NCI-H446 treated with DMSO at 0.1 percent for 48 hours (cell line): ENCODE measurements at regions not wholly inside any gene's neighbourhood (a gene's known extent, or its start where the extent isn't known, plus 50 kb on each side); places are given as distances from the start of the nearest gene placed in this dataset.
"Not testable (repeated sequence)": the region's sequence is repeated elsewhere in the genome, so short reads cannot be mapped to it uniquely, and the experiment has no call there.

Experiments used
- DNase-seq: peaks from one replicate; lab custom pipeline; 2025; lab: John Stamatoyannopoulos, UW

DNA sequence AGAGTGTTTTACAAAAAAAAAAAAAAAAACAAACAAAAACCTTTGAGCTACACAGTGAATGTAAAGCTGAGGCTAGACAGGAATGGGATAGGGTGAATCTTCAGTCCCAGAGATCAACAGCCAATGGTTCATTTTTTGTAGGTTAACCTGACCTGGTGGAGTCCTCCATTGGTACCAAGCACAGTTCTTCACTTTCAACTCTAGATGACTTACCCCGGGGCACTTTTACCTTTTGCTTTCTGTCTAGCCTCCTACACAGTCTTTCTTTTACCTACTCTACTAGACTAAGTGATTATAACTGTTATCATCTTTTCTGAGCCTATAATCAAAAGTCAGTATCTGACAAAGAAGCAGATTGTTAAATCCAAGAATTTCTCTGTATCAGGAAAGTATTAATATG is 50.9 kb downstream of the ANXA2R start:
- DNase-seq = no peak

DNA sequence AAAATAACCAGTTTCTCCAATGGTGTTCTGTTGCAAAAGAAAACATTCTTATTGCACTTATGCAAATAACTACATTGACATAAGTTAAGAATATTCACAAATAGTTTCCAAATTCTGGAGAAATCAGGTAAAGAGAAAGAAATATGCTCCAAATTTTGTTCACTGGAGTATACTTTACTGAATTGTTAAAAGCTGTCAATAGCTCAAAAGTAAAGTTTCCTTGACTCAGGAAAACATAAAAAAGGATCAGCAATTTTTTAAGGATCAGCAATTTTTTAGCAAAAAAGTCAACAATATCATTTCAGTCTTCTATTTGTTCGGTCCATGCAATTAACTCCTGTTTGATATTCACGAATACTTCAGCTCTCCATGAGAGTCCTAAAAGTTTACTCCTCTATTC is 51.6 kb downstream of the ANXA2R start:
- DNase-seq = no peak

DNA sequence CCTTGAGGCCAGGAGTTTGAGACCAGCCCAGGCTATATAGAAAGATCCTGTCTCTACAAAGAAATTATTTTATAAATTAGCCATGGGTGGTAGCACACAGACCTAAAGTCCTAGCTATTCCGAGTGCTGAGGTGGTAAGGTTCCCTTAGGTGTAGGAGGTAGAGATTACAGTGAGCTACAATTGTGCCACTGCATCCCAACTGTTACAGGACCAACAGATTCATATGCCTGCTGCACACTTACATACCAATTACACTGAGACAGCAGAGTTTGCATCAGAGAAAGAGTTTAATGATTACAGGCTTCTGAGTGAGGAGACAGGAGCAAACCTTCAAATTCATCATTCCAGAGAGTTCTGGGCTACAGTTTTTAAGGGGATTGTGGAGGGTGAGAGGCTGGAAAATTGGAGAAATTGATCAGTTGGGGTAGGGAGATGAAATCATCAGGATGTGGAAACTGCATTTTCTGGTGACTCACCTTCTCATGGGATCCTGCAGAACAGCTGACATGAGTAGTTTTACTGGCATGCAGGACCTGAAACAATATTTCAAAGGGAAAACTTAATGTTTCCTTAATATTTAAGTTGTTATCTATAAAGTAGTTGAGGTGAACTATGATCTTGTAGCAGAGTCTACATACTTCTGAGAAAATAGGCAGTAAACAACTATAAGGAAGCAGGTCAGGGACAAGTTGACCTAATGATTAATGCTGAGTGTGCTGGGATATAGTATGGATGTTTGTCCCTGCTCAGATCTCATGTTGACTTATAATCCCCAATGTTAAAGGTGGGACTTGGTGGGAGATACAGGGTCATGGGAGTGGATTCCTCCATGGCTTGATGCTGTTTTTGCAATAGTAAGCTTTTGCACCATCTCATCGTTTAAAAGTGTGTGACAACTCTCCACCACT is 54.7 kb downstream of the ANXA2R start:
- no peak for DNase-seq

DNA sequence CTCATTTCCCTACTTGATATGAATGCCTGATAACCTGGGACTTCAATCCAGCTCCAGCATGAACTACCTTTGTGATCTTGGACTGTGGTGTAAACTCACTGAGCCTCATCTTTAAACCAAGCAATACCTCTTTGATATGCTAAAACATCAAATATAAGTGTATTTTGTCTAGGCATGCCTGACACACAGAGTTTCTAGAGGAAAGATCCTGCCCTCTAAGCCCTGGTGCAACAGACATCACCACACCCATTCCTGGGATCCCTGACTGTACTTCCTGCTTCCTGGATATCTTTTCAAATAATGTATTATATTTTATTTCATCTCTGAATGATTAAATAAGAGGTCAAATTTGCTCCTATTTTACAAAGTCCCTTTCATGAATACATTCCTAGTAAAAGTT is 55.8 kb downstream of the ANXA2R start:
- no peak for DNase-seq

DNA sequence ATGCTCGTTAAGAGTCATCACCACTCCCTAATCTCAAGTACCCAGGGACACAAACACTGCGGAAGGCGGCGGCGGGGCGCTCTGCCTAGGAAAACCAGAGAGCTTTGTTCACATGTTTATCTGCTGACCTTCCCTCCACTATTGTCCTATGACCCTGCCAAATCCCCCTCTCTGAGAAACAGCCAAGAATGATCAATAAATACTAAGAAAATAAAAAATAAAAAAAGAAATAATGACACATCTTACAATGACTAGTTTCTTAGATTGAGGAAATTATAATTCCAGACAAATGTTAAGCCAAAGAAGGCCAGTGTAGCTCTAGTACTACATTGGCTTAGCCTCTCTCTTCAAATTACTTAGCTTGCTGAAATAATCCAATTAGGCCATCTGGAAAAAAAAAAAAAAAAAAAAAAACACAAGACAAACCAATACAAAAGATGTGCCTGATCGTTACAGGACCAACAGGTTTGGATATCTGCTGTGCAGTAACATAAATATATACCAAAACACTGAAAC is 58.0 kb downstream of the ANXA2R start:
- DNase-seq = no peak

DNA sequence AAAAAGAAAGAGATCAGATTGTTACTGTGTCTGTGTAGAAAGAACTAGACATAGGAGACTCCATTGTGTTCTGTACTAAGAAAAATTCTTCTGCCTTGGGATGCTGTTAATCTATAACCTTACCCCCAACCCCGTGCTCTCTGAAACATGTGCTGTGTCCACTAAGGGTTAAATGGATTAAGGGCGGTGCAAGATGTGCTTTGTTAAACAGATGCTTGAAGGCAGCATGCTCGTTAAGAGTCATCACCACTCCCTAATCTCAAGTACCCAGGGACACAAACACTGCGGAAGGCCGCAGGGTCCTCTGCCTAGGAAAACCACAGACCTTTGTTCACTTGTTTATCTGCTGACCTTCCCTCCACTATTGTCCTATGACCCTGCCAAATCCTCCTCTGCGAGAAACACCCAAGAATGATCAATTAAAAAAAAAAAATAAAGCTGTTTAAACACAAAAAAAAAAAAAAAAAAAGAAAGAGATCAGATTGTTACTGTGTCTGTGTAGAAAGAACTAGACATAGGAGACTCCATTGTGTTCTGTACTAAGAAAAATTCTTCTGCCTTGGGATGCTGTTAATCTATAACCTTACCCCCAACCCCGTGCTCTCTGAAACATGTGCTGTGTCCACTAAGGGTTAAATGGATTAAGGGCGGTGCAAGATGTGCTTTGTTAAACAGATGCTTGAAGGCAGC is 58.6 kb downstream of the ANXA2R start:
- not testable (repeated sequence) for DNase-seq

DNA sequence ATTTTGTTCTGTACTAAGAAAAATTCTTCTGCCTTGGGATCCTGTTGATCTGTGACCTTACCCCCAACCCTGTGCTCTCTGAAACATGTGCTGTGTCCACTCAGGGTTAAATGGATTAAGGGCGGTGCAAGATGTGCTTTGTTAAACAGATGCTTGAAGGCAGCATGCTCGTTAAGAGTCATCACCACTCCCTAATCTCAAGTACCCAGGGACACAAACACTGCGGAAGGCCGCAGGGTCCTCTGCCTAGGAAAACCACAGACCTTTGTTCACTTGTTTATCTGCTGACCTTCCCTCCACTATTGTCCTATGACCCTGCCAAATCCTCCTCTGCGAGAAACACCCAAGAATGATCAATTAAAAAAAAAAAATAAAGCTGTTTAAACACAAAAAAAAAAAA is 59.1 kb downstream of the ANXA2R start:
- DNase-seq = not testable (repeated sequence)

DNA sequence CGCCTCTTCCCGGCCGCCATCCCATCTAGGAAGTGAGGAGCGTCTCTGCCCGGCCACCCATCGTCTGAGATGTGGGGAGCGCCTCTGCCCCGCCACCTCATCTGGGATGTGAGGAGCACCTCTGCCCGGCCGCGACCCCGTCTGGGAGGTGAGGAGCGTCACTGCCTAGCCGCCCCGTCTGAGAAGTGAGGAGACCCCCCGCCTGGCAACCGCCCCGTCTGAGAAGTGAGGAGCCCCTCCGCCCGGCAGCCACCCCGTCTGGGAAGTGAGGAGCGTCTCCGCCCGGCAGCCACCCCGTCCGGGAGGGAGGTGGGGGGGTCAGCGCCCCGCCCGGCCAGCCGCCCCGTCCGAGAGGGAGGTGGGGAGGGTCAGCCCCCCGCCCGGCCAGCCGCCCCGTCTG is 59.7 kb downstream of the ANXA2R start:
- not testable (repeated sequence) for DNase-seq

DNA sequence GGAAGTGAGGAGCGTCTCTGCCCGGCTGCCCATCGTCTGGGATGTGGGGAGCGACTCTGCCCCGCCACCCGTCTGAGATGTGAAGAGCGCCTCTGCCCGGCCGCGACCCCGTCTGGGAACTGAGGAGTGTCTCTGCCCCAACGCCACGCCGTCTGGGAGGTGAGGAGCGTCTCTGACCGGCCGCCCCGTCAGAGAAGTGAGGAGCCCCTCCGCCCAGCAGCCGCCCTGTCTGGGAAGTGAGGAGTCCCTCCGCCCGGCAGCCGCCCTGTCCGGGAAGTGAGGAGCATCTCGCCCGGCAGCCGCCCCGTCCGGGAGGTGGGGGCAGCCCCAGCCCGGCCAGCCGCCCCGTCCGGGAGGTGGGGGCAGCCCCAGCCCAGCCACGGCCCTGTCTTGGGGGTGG is 60.9 kb downstream of the ANXA2R start:
- not testable (repeated sequence) for DNase-seq

DNA sequence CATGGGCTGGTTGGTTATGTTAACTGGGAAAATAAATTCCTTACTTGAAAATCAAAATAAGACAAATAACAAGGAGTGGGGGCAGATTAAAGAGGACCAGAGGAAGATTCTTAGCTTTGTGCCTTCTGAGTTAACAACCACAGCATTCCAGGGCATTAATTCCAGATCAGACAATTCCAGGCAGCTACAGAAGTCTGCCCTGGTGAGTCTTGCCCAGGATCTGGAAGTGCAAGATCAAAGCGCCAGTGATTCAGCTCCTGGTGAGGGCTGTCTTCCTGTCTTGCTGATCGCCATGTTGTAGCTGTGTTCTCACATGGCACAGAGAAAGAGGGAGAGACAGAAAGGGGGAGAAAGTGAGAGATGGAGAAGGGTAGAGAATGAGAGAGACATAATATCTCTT is 65.6 kb downstream of the ANXA2R start:
- no peak for DNase-seq

DNA sequence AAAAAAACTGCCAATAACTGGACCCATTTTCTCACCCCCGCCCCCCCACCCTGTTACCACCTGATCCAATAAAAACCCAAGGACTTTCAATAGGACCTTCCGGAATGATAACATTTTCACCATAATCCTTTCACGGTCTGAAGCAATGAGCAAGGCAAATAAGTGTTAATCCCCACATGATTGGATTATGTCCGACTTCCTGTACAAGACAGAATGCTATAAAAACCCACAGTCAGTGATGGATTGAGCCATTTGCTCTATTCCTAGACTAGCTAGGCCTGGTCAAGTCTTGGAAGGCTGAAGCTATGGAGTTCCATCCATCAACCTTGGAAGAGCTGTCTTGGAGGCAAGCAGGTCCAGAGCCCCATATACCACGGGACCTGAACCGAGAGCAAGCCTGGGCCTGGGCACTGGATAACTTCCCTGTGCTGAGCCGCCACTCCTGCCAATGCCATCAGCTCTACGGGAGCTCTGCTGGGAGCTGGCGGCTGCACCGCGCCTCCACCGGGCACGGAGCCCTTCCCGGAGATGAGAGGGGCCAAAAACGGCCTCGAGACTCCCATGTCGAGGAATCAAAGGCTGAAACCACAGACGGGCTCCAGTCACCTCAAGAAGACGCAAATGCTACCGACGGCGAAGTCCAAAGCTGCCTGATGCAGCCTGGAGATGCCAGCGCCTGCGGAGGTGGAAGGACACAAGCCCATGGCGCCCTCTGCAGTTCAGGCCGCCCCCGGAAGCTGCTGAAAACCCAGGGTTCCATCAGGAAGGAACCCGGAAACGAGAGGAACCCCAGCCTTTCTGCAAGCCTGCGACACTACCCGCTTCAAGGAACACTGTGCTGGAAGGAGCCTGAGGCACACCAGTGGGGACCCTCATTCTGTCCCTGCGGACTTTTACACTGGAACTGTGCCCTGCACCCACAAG is 69.2 kb downstream of the ANXA2R start:
- no peak for DNase-seq

DNA sequence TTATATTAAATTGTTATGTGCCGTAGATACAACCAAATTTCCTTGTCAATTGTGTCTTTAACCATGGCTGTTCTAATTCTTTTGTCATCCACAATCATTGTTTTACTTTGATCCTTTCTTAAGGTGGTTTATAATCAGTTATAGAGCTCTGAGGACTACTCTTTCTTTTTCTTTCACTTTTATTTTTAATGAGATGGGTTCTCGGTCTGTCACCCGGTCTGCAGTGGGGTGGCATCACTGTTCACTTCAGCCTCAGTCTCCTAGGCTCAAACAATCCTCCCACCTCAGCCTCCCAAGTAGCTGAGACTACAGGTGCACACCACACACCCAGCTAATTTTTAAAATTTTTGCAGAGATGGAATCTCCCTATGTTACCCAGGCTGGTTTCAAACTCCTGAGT is 74.2 kb downstream of the ANXA2R start:
- DNase-seq = no peak

DNA sequence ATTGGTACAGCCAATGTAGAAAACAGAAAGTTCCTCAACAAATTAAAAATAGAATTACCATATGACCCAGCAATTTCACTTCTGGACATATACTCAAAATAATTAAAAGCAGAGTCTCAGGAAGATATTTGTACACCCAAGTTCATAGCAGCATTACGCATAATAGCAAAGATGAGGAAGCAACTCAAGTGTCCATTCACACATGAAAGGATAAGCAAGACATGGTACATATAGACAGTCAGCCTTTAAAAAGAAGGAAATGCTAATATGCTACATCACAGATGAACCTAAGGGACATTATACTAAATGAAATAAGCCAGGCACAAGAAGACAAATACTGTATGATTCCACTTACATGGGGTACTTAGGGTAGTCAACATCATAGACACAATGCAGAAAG is 76.7 kb downstream of the ANXA2R start:
- DNase-seq = no peak

DNA sequence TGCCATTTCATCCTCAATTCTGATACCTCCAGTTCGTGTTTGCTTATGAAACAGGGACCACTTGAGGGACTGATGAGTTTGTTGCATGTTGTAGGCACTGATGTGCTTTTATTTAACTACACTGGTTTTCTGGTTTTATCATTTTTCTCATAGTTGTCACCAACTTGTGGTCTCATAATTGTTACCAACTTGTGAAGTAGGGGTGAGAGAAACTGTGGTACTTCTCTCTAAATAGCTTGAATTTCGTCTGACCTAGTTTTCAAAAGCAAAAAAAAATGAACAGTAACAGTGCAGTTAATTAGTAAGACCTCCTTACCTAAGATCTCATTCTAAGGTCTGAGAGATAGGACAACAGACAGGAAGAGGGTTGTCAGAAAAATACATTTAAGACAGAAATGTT is 78.0 kb downstream of the ANXA2R start:
- no peak for DNase-seq

DNA sequence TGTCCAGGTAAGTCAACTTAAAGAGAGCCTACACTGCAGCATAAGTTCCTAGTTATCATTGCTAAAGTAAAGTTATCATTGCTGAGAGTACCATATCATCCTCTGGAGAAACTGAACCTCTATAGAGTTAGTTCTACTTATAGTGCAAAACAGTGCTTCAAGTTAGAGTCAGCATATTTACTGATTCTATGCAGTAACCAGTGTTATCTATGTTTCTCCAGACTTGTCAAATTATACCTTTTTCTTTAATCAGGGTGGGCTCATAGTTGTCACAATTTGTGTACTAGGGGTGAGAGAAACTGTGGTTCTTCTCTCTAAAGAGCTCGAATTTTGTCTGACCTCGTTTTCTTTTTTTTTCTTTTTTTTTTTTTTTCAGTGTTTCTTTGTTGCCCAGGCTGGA is 79.6 kb downstream of the ANXA2R start:
- DNase-seq = no peak

DNA sequence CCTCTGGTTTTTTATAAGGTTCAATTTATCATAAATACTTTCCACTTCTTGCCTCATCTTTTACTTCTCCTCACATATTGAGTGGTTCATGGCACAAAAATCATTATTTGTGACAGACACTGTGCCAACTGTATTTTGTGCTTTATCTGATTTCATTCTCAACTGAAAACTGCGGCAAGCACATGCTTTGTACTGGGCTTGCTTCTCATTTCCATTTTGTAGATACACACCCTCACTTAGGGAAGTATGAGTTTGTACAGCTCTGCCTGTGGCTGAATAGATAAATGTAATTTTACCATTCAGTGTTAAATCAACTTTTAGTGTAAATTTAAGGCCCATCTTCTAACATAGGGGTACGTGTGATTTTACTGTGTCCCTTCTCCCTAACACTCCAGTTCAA is 83.6 kb downstream of the ANXA2R start:
- no peak for DNase-seq

DNA sequence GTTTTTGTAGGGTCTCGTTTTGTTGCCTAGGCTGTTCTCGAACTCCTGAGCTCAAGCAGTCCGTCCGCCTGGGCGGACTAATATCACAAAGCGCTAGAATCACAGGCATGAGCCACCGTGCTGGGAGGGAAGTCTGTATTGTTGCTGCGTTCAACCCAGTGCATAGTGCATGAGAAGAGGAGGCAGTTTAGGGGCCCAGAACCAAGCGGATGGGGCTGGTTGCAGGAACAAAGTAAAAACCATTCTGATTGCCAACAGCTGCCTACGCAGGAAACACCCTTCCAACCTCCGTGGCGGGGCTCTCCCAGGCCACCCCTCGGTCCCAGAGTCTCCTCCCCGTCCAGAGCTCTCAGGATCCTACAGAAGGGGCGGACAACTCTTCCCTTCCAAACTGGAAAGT is 87.1 kb downstream of the ANXA2R start:
- DNase-seq = no peak

DNA sequence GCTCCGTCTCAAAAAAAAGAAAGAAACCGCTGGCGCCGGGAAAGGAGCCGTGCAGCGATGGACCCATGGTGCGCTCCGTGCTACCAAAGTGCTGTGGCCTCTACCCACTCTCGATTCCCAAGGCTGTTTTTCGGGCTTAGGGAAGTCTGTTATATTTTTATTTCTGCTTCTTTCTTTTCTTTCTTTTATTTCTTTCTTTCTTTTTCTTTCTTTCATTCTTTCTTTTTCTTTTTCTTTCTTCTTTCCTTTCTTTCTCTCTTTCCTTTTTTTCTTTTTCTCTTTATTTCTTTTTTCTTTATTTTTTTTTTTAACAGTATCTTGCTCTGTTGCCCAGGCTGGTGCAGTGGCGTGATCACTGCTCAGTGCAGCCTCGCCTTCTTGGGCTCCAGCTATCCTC is 87.5 kb downstream of the ANXA2R start:
- DNase-seq = no peak

DNA sequence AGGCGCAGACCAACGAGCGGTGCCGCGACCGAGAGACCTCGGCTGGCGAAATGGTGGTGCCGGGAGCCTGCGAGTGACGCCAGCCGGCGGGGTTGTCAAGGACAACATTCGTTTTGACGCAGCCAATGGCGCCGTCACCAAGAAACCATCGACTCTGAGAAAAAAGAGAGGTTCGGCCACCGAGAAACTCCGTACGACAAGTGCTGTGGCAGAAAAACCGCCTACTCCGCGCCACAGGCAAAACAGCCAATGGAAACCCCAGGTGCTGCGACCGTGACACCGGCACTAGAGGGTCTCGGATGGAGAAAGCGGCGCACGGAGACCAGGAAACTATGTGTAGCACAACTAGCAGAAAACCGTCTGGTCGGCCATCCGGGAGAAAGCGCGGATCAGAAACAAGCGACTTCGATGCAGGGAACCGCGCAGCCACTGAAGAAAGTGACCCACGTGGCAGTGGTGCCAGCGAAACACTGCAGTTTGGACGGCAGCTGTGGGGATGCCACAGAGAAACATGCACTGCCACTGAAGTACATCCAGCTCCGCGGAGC is 88.8 kb downstream of the ANXA2R start:
- DNase-seq = no peak

DNA sequence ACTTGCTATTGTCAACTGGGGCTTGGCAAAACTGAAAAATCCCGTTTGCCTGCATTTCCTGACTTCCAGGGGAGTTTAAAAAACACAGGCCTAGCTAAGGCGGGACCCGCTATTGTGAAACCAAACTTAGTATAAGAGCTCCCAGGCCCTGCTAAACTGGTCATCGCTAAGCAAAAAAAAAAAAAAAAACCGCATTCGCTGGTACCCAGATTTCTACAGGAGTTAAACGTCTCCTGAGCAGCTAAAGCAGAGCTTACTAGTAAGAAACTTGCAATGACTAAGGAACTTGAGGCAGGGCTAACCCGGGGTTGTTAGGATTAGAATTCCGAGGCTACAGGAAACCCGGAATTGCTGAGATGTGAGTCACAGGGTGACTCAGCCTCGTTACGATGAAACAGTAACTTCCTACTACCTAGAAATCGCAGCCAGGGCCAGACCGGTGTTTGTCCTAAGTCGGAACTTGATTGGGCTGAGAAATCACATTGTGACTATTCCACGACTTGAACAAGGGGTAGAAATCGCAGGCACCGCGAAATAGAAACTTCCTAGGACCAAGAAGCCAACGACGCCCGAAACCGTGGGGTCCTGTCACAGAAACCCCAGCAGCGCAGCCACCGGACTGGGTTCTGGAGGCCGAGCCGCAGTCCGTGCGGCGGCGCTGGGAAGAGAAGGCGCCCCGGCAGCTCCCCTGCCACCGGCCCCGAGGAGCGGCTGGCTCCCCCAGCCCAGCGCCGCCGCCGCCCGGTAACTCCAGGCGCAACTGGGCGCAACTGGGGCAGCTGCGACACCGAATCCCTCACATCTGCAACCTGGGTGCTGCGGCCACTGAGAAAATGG is 89.4 kb downstream of the ANXA2R start:
- no peak for DNase-seq

DNA sequence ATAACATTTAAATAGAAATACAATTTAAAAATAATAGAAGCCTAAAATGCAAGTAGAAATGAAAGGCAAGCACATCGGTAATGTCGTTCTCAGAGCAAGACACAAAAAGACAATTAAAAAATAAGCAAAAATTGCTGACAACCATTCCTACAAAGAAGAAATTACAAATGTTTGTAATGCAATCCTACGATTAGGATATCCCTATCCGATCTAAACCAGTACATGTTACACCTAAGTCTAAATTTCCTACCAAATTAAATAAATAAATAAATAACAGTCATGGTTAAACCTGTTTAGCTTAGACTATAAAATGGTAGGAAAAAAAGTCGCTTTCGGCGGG is 90.0 kb downstream of the ANXA2R start:
- no peak for DNase-seq
